ENCODE measurements at regions not wholly inside any gene's neighbourhood (a gene's known extent, or its start where the extent isn't known, plus 50 kb on each side); places are given as distances from the start of the nearest gene placed in this dataset.

GRCh38 chr18:25423760-25424159, 71.8 kb upstream of the ZNF521 start:
- DNase-seq (no peak), ATAC-seq (no peak)
- no peak for TF ChIP-seq CTCF (IDR thresholded peaks at IDR 0.05)
- intact Hi-C loops (cut with DNase I) = no loop called here
- no peaks in the 10 kb centered on the region for H3K36me3 ChIP-seq
- no peak overlapping the region for H3K27ac ChIP-seq
- H3K27me3 ChIP-seq = no peaks in the 10 kb centered on the region
- H3K4me3 ChIP-seq = no peak overlapping the region
- H3K9me3 ChIP-seq = no peaks in the 10 kb centered on the region
- H3K4me1 ChIP-seq = no peaks in the 10 kb centered on the region

DNA sequence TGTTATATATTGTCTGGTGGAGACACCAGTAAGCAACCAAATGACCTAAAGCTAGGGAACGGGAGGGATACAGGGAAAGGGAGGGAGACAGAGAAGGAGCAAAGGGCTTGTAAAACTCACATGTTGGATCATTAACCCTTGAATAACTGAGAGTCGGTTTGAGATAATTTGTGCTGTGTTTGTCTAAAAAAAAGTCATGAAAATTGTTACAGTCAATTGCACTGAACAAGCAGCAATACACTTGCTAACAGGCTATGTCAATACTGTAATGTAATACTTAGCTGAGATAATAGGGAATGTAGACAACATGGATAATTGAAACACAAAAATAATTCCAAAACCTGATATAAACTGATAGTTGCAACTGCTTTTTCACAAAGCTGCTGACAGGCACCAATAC, 71.3 kb upstream of the ZNF521 start:
- Histone ChIP-seq H3K9me3 (no peaks in the 10 kb centered on the region), H3K4me3 (no peak overlapping the region), H3K4me1 (no peaks in the 10 kb centered on the region), H3K36me3 (no peaks in the 10 kb centered on the region), H3K27ac (no peak overlapping the region), H3K27me3 (peaks cover 3% of the 10 kb centered on the region)
- no peak for ATAC-seq
- DNase-seq = no peak
- intact Hi-C loops (cut with DNase I) = no loop called here
- TF ChIP-seq CTCF (IDR thresholded peaks at IDR 0.05) = no peak

DNA sequence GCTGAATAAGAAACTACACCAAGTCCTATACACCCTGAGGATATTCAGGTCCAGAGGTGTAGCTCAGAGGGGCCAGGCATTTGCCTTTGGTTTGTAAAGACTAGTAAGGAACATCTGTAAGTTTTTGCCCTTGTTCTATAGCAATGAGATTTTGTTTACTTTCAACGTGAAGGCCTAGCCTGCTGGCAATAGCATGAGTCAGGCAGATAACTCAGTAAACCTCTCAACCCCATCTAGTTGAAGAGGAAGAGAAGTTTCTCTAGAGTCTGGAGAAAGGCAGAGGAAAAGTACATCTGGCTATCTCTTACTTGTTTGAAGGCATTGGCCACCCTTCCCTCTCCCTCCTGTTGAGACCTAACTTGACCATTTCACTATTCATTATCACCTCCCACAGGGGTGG, 70.3 kb upstream of the ZNF521 start:
- no peak for ATAC-seq

GRCh38 chr18:25420077-25420825, 68.3 kb upstream of the ZNF521 start:
- TF ChIP-seq CTCF (IDR thresholded peaks at IDR 0.05) = no peak
- peaks cover 5% of the 10 kb centered on the region for H3K27me3 ChIP-seq
- no peak overlapping the region for H3K4me3 ChIP-seq
- intact Hi-C loops (cut with DNase I) = no loop called here
- no peaks in the 10 kb centered on the region for H3K9me3 ChIP-seq
- no peaks in the 10 kb centered on the region for H3K4me1 ChIP-seq
- no peak for DNase-seq
- H3K27ac ChIP-seq = no peak overlapping the region
- ATAC-seq = no peak
- H3K36me3 ChIP-seq = no peaks in the 10 kb centered on the region

More for the DNA sequence above, 70.3 kb upstream of the ZNF521 start:
- H3K4me1 ChIP-seq = no peaks in the 10 kb centered on the region
- no peaks in the 10 kb centered on the region for H3K36me3 ChIP-seq
- DNase-seq = no peak
- no peak for TF ChIP-seq CTCF (IDR thresholded peaks at IDR 0.05)
- H3K27me3 ChIP-seq = peaks cover 5% of the 10 kb centered on the region
- H3K4me3 ChIP-seq = no peak overlapping the region
- no peak overlapping the region for H3K27ac ChIP-seq
- no peaks in the 10 kb centered on the region for H3K9me3 ChIP-seq
- intact Hi-C loops (cut with DNase I) = no loop called here

GRCh38 chr18:25416374-25416773, 64.4 kb upstream of the ZNF521 start:
- DNase-seq (no peak), ATAC-seq (no peak)
- Histone ChIP-seq H3K9me3 (no peaks in the 10 kb centered on the region), H3K27ac (no peak overlapping the region), H3K4me1 (no peaks in the 10 kb centered on the region), H3K4me3 (no peak overlapping the region), H3K36me3 (no peaks in the 10 kb centered on the region), H3K27me3 (peaks cover 5% of the 10 kb centered on the region)
- no peak for TF ChIP-seq CTCF (IDR thresholded peaks at IDR 0.05)
- intact Hi-C loops (cut with DNase I) = no loop called here

- DNase-seq (no peak), ATAC-seq (no peak)
- intact Hi-C loops (cut with DNase I) = no loop called here
- Histone ChIP-seq H3K4me1 (no peaks in the 10 kb centered on the region), H3K27ac (no peak overlapping the region), H3K27me3 (no peaks in the 10 kb centered on the region), H3K9me3 (no peaks in the 10 kb centered on the region), H3K4me3 (no peak overlapping the region), H3K36me3 (no peaks in the 10 kb centered on the region)
- no peak for TF ChIP-seq CTCF (IDR thresholded peaks at IDR 0.05)
These were observed 58.0 kb upstream of the ZNF521 start for GRCh38 chr18:25409971-25410370.

Data from upper lobe of right lung (tissue), 1 donor.